ENCODE measurements at regions not wholly inside any gene's neighbourhood (a gene's known extent, or its start where the extent isn't known, plus 50 kb on each side); places are given as distances from the start of the nearest gene placed in this dataset.
"Not testable (repeated sequence)": the region's sequence is repeated elsewhere in the genome, so short reads cannot be mapped to it uniquely, and the experiment has no call there.

- H3K27ac Mint-ChIP-seq, H3K4me1 Mint-ChIP-seq, H3K9me3 Mint-ChIP-seq, H3K36me3 Mint-ChIP-seq, H3K4me3 Mint-ChIP-seq, CTCF ChIA-PET, H3K27me3 Mint-ChIP-seq: not testable (repeated sequence)
- DNase-seq, result peak; percentile 22
Measured at GRCh38 chr1:180749-181205, 270.7 kb downstream of the OR4F29 start.

GRCh38 chr1:138842-139241 lies 312.6 kb downstream of the OR4F29 start:
- H3K27ac Mint-ChIP-seq, DNase-seq, H3K4me3 Mint-ChIP-seq: not testable (repeated sequence)

GRCh38 chr1:137664-138063 lies 313.8 kb downstream of the OR4F29 start:
- DNase-seq, H3K9me3 Mint-ChIP-seq, H3K27ac Mint-ChIP-seq, H3K36me3 Mint-ChIP-seq, H3K4me1 Mint-ChIP-seq, H3K4me3 Mint-ChIP-seq, CTCF ChIA-PET, H3K27me3 Mint-ChIP-seq: not testable (repeated sequence)

More at GRCh38 chr1:138842-139241, 312.6 kb downstream of the OR4F29 start:
- H3K9me3 Mint-ChIP-seq, H3K36me3 Mint-ChIP-seq, H3K27me3 Mint-ChIP-seq, H3K4me1 Mint-ChIP-seq, CTCF ChIA-PET: not testable (repeated sequence)

GRCh38 chr1:136344-136932 lies 315.0 kb downstream of the OR4F29 start:
- H3K27ac Mint-ChIP-seq, H3K36me3 Mint-ChIP-seq, H3K4me3 Mint-ChIP-seq, H3K9me3 Mint-ChIP-seq, DNase-seq, H3K4me1 Mint-ChIP-seq, CTCF ChIA-PET, H3K27me3 Mint-ChIP-seq: not testable (repeated sequence)

- DNase-seq, H3K9me3 Mint-ChIP-seq, H3K27ac Mint-ChIP-seq, CTCF ChIA-PET, H3K36me3 Mint-ChIP-seq, H3K4me3 Mint-ChIP-seq, H3K27me3 Mint-ChIP-seq, H3K4me1 Mint-ChIP-seq: not testable (repeated sequence)
Measured at GRCh38 chr1:134936-135335, 316.5 kb downstream of the OR4F29 start.

- DNase-seq, CTCF ChIA-PET, H3K27ac Mint-ChIP-seq, H3K36me3 Mint-ChIP-seq, H3K4me1 Mint-ChIP-seq, H3K9me3 Mint-ChIP-seq, H3K4me3 Mint-ChIP-seq, H3K27me3 Mint-ChIP-seq: not testable (repeated sequence)
Measured at GRCh38 chr1:118440-118839, 333.0 kb downstream of the OR4F29 start.

GRCh38 chr1:115534-115933 lies 335.9 kb downstream of the OR4F29 start:
- H3K27me3 Mint-ChIP-seq, H3K4me1 Mint-ChIP-seq, H3K4me3 Mint-ChIP-seq: not testable (repeated sequence)

GRCh38 chr1:104776-105175 lies 346.7 kb downstream of the OR4F29 start:
- DNase-seq, H3K9me3 Mint-ChIP-seq, CTCF ChIA-PET, H3K4me3 Mint-ChIP-seq, H3K27me3 Mint-ChIP-seq, H3K4me1 Mint-ChIP-seq, H3K36me3 Mint-ChIP-seq, H3K27ac Mint-ChIP-seq: not testable (repeated sequence)

More at GRCh38 chr1:115534-115933, 335.9 kb downstream of the OR4F29 start:
- H3K36me3 Mint-ChIP-seq, DNase-seq, H3K27ac Mint-ChIP-seq, H3K9me3 Mint-ChIP-seq, CTCF ChIA-PET: not testable (repeated sequence)

GRCh38 chr1:99481-99880 lies 352.0 kb downstream of the OR4F29 start:
- not testable (repeated sequence) for H3K36me3 Mint-ChIP-seq

GRCh38 chr1:98811-99210 lies 352.7 kb downstream of the OR4F29 start:
- CTCF ChIA-PET, H3K36me3 Mint-ChIP-seq, DNase-seq, H3K4me1 Mint-ChIP-seq, H3K4me3 Mint-ChIP-seq, H3K27ac Mint-ChIP-seq, H3K27me3 Mint-ChIP-seq, H3K9me3 Mint-ChIP-seq: not testable (repeated sequence)

More at GRCh38 chr1:99481-99880, 352.0 kb downstream of the OR4F29 start:
- H3K27me3 Mint-ChIP-seq, H3K27ac Mint-ChIP-seq, DNase-seq, CTCF ChIA-PET, H3K4me3 Mint-ChIP-seq, H3K4me1 Mint-ChIP-seq, H3K9me3 Mint-ChIP-seq: not testable (repeated sequence)

- CTCF ChIA-PET, H3K36me3 Mint-ChIP-seq: not testable (repeated sequence)
Measured at GRCh38 chr1:91279-91678, 360.2 kb downstream of the OR4F29 start.

GRCh38 chr1:88110-88509 lies 363.4 kb downstream of the OR4F29 start:
- H3K9me3 Mint-ChIP-seq, H3K4me3 Mint-ChIP-seq, H3K27me3 Mint-ChIP-seq, CTCF ChIA-PET, H3K36me3 Mint-ChIP-seq, H3K27ac Mint-ChIP-seq, DNase-seq, H3K4me1 Mint-ChIP-seq: not testable (repeated sequence)

More at GRCh38 chr1:91279-91678, 360.2 kb downstream of the OR4F29 start:
- H3K27ac Mint-ChIP-seq, H3K4me3 Mint-ChIP-seq, H3K4me1 Mint-ChIP-seq, H3K27me3 Mint-ChIP-seq, H3K9me3 Mint-ChIP-seq, DNase-seq: not testable (repeated sequence)

GRCh38 chr1:79152-79551 lies 372.3 kb downstream of the OR4F29 start:
- DNase-seq, H3K9me3 Mint-ChIP-seq, H3K27me3 Mint-ChIP-seq, CTCF ChIA-PET, H3K4me3 Mint-ChIP-seq, H3K36me3 Mint-ChIP-seq, H3K4me1 Mint-ChIP-seq, H3K27ac Mint-ChIP-seq: not testable (repeated sequence)

GRCh38 chr1:65119-65518 lies 386.4 kb downstream of the OR4F29 start, which contains the start of gene OR4F5:
Gene OR4F5, plus strand, starts transcription at chr1:65419.
- H3K27me3 Mint-ChIP-seq, H3K4me1 Mint-ChIP-seq, H3K4me3 Mint-ChIP-seq, DNase-seq, H3K27ac Mint-ChIP-seq, CTCF ChIA-PET, H3K9me3 Mint-ChIP-seq, H3K36me3 Mint-ChIP-seq: not testable (repeated sequence)

GRCh38 chr1:56014-56531 lies 395.4 kb downstream of the OR4F29 start:
- H3K36me3 Mint-ChIP-seq, CTCF ChIA-PET, H3K27me3 Mint-ChIP-seq, H3K27ac Mint-ChIP-seq, DNase-seq, H3K9me3 Mint-ChIP-seq, H3K4me3 Mint-ChIP-seq, H3K4me1 Mint-ChIP-seq: not testable (repeated sequence)

GRCh38 chr1:53182-53581 lies 398.3 kb downstream of the OR4F29 start:
- H3K36me3 Mint-ChIP-seq, H3K9me3 Mint-ChIP-seq, CTCF ChIA-PET, H3K4me3 Mint-ChIP-seq, H3K27me3 Mint-ChIP-seq, H3K27ac Mint-ChIP-seq, DNase-seq, H3K4me1 Mint-ChIP-seq: not testable (repeated sequence)

Data from activated naive CD4-positive, alpha-beta T cell treated with anti-CD3 and anti-CD28 coated beads, Interleukin-2, amount 10 ng/mL, durations not matched to agents 7 days and 5 days (primary cell).